PFSK-1 (cell line): ENCODE measurements at regions not wholly inside any gene's neighbourhood (a gene's known extent, or its start where the extent isn't known, plus 50 kb on each side); places are given as distances from the start of the nearest gene placed in this dataset.

ENCODE experiments used
- TAF1 ChIP-seq: IDR thresholded peaks from 2 replicates; pipeline ENCODE4 v1.6.1; 2012; ENCODE audit warnings: low read length, control low read depth, borderline replicate concordance; ENCODE audit not compliant: insufficient read depth
- TF ChIP-seq, protein P1 (sequence below), 2 experiments: IDR thresholded peaks; 2 replicates each; pipeline versions ENCODE4 v1.6.1 to v1.8.0; 2011 to 2012; ENCODE audit warnings: low read depth in 2 of 2, low read length in 2 of 2, control low read depth in 1 of 2, inconsistent platforms in 1 of 2, mild to moderate bottlenecking in 1 of 2, moderate library complexity in 1 of 2; ENCODE audit not compliant: insufficient read depth in 1 of 2

DNA sequence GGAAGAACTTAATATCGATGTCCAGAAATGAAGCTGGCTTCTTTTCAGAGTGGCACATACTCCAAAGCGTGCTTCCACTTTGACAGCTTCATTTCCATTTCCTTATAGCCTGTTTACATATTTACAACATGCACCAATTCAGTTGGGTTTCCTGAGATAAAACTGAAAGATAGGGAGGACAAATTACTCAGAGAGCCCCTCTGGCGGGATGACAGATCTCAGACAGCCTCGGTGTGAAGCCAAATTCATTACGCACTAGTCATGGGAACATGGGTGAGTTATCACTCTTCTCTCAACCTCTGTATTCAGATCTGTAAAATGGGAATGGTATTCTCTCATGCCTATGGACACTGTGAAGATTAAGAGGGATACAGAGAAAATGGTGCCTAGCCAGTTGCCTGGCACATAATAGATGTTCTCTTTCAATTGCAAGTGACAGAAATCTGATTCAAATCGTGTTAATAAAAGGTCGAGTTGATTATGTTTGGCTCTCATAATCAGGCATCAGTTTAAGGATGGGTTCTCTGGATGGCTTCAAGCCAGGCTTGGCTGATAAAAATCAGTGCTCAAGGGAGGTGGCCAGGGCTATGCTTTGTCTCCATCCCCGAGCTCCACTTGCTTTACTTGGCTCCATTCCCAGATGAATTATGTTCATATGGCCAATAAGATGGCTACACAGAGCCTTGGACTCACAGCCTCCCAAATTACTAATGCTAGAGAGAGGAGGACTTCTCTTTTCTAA is 132.2 kb upstream of the C1QTNF7 start:
- TF ChIP-seq TAF1 = no peak
- TF ChIP-seq, protein P1, sequence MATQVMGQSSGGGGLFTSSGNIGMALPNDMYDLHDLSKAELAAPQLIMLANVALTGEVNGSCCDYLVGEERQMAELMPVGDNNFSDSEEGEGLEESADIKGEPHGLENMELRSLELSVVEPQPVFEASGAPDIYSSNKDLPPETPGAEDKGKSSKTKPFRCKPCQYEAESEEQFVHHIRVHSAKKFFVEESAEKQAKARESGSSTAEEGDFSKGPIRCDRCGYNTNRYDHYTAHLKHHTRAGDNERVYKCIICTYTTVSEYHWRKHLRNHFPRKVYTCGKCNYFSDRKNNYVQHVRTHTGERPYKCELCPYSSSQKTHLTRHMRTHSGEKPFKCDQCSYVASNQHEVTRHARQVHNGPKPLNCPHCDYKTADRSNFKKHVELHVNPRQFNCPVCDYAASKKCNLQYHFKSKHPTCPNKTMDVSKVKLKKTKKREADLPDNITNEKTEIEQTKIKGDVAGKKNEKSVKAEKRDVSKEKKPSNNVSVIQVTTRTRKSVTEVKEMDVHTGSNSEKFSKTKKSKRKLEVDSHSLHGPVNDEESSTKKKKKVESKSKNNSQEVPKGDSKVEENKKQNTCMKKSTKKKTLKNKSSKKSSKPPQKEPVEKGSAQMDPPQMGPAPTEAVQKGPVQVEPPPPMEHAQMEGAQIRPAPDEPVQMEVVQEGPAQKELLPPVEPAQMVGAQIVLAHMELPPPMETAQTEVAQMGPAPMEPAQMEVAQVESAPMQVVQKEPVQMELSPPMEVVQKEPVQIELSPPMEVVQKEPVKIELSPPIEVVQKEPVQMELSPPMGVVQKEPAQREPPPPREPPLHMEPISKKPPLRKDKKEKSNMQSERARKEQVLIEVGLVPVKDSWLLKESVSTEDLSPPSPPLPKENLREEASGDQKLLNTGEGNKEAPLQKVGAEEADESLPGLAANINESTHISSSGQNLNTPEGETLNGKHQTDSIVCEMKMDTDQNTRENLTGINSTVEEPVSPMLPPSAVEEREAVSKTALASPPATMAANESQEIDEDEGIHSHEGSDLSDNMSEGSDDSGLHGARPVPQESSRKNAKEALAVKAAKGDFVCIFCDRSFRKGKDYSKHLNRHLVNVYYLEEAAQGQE (IDR thresholded peaks at IDR 0.05; ENCODE audit: insufficient read depth in 1 of 2, low read depth in 2 of 2, low read length in 2 of 2) = no peak
